Vagina (tissue), 2 donors: ENCODE measurements at regions not wholly inside any gene's neighbourhood (a gene's known extent, or its start where the extent isn't known, plus 50 kb on each side); places are given as distances from the start of the nearest gene placed in this dataset.

Experiments
- DNase-seq, 2 donors: peaks; one replicate each; pipeline ENCODE4 v3.0.0-alpha.2; 2017; ENCODE audit errors: extremely low spot score in 2 of 2
- H3K27ac ChIP-seq: fragments of 200-600 bp; sonication (generic); one replicate; pipeline ENCODE4 v1.5.1; 2019
- H3K27me3 ChIP-seq: fragments of 200-600 bp; sonication (generic); one replicate; pipeline ENCODE4 v1.5.1; 2019
- H3K36me3 ChIP-seq, 2 donors: fragments of 200-600 bp; sonication (generic); one replicate each; pipeline ENCODE4 v1.5.1; 2017 to 2019
- H3K4me1 ChIP-seq: fragments of 200-600 bp; sonication (generic); one replicate; pipeline ENCODE4 v1.5.1; 2019
- H3K4me3 ChIP-seq, 2 donors: fragments of 200-600 bp; sonication (generic); 1 replicate in 1 of 2; 2 replicates in 1 of 2; pipeline ENCODE4 v1.5.1; 2016 to 2019
- H3K9me3 ChIP-seq: fragments of 200-600 bp; sonication (generic); one replicate; pipeline ENCODE4 v1.5.1; 2019
- CTCF ChIP-seq, 3 experiments: fragments of 450-650 bp in 2 of 3; fragments of 200-600 bp in 1 of 3; sonication (generic) in 1 of 3; IDR thresholded peaks; one replicate each; pipeline ENCODE4 v1.5.1; 2017 to 2019; ENCODE audit warnings: antibody characterized with exemption in 3 of 3, mild to moderate bottlenecking in 2 of 3, moderate library complexity in 2 of 3
- POLR2A ChIP-seq, 2 donors: fragments of 450-650 bp; IDR thresholded peaks; one replicate each; pipeline ENCODE4 v1.6.1; 2017; ENCODE audit warnings: antibody characterized with exemption in 2 of 2, mild to moderate bottlenecking in 2 of 2, moderate library complexity in 2 of 2
- POLR2AphosphoS5 ChIP-seq, 2 donors: sonication (generic); formaldehyde crosslinking; IDR thresholded peaks; one replicate each; pipeline ENCODE4 v1.9.0; 2017; ENCODE audit warnings: antibody characterized with exemption in 2 of 2, mild to moderate bottlenecking in 2 of 2, low read depth in 1 of 2; ENCODE audit not compliant: insufficient read depth in 1 of 2
- intact Hi-C: fragments of 100-400 bp; cut with DNase I; formaldehyde crosslinking; loops from one replicate; pipeline ENCODE4 v1.15.1; 2023

- TF ChIP-seq CTCF (IDR thresholded peaks at IDR 0.05) (no peak), POLR2A (IDR thresholded peaks at IDR 0.05) (no peak), POLR2AphosphoS5 (IDR thresholded peaks at IDR 0.05; ENCODE audit: insufficient read depth in 1 of 2, low read depth in 1 of 2) (no peak)
- H3K9me3 ChIP-seq, result peaks cover 6% of the 10 kb centered on the region
- no peak overlapping the region for H3K4me3 ChIP-seq
- H3K27me3 ChIP-seq, result no peaks in the 10 kb centered on the region
- intact Hi-C loops, result no loop called here
- DNase-seq, result no peak
- H3K27ac ChIP-seq, result no peak overlapping the region
- H3K4me1 ChIP-seq, result no peaks in the 10 kb centered on the region
- no peaks in the 10 kb centered on the region for H3K36me3 ChIP-seq
Measured at GRCh38 chr2:191476901-191477300, 201.0 kb upstream of the NABP1 start.

GRCh38 chr2:191478799-191479679, 198.9 kb upstream of the NABP1 start:
- H3K4me3 ChIP-seq, result no peak overlapping the region
- no peaks in the 10 kb centered on the region for H3K4me1 ChIP-seq
- TF ChIP-seq POLR2A (IDR thresholded peaks at IDR 0.05), result no peak
- no peak for TF ChIP-seq POLR2AphosphoS5 (IDR thresholded peaks at IDR 0.05; ENCODE audit: insufficient read depth in 1 of 2, low read depth in 1 of 2)
- no peak for TF ChIP-seq CTCF (IDR thresholded peaks at IDR 0.05)
- DNase-seq, result no peak
- intact Hi-C loops, result no loop called here
- H3K27me3 ChIP-seq, result no peaks in the 10 kb centered on the region
- no peak overlapping the region for H3K27ac ChIP-seq
- H3K9me3 ChIP-seq, result peaks cover 9% of the 10 kb centered on the region
- H3K36me3 ChIP-seq, result no peaks in the 10 kb centered on the region

- no peak for TF ChIP-seq POLR2AphosphoS5 (IDR thresholded peaks at IDR 0.05; ENCODE audit: insufficient read depth in 1 of 2, low read depth in 1 of 2)
- Histone ChIP-seq H3K4me1 (no peaks in the 10 kb centered on the region), H3K27me3 (no peaks in the 10 kb centered on the region), H3K4me3 (no peak overlapping the region), H3K27ac (no peak overlapping the region), H3K9me3 (peaks cover 9% of the 10 kb centered on the region), H3K36me3 (no peaks in the 10 kb centered on the region)
- intact Hi-C loops, result no loop called here
- no peak for DNase-seq
Measured at GRCh38 chr2:191479680-191480023, 198.3 kb upstream of the NABP1 start.

GRCh38 chr2:191481305-191482070, 196.4 kb upstream of the NABP1 start:
- Histone ChIP-seq H3K36me3 (no peaks in the 10 kb centered on the region), H3K4me3 (no peak overlapping the region), H3K27ac (no peak overlapping the region), H3K9me3 (peaks cover 9% of the 10 kb centered on the region), H3K4me1 (no peaks in the 10 kb centered on the region), H3K27me3 (no peaks in the 10 kb centered on the region)
- TF ChIP-seq POLR2AphosphoS5 (IDR thresholded peaks at IDR 0.05; ENCODE audit: insufficient read depth in 1 of 2, low read depth in 1 of 2) (no peak), POLR2A (IDR thresholded peaks at IDR 0.05) (no peak), CTCF (IDR thresholded peaks at IDR 0.05) (no peak)
- no peak for DNase-seq
- intact Hi-C loops, result no loop called here

GRCh38 chr2:191483117-191483516, 194.8 kb upstream of the NABP1 start:
- no peak overlapping the region for H3K4me3 ChIP-seq
- H3K9me3 ChIP-seq, result peaks cover 9% of the 10 kb centered on the region
- intact Hi-C loops, result no loop called here
- DNase-seq, result no peak
- peaks cover 9% of the 10 kb centered on the region for H3K4me1 ChIP-seq
- TF ChIP-seq CTCF (IDR thresholded peaks at IDR 0.05), result no peak
- TF ChIP-seq POLR2AphosphoS5 (IDR thresholded peaks at IDR 0.05; ENCODE audit: insufficient read depth in 1 of 2, low read depth in 1 of 2), result no peak
- no peak for TF ChIP-seq POLR2A (IDR thresholded peaks at IDR 0.05)
- no peaks in the 10 kb centered on the region for H3K27me3 ChIP-seq
- H3K36me3 ChIP-seq, result no peaks in the 10 kb centered on the region
- H3K27ac ChIP-seq, result no peak overlapping the region
